GF-D8 (cell line): ENCODE measurements at regions not wholly inside any gene's neighbourhood (a gene's known extent, or its start where the extent isn't known, plus 50 kb on each side); places are given as distances from the start of the nearest gene placed in this dataset.
"Not testable (repeated sequence)": the region's sequence is repeated elsewhere in the genome, so short reads cannot be mapped to it uniquely, and the experiment has no call there.

Experiments used
- DNase-seq: peaks from one replicate; lab custom pipeline; 2025; lab: John Stamatoyannopoulos, UW

- DNase-seq, result no peak
Observed at GRCh38 chr2:230593765-230594164, 118.9 kb upstream of the CAB39 start.

GRCh38 chr2:230594286-230594840 is 118.3 kb upstream of the CAB39 start:
- no peak for DNase-seq

DNA sequence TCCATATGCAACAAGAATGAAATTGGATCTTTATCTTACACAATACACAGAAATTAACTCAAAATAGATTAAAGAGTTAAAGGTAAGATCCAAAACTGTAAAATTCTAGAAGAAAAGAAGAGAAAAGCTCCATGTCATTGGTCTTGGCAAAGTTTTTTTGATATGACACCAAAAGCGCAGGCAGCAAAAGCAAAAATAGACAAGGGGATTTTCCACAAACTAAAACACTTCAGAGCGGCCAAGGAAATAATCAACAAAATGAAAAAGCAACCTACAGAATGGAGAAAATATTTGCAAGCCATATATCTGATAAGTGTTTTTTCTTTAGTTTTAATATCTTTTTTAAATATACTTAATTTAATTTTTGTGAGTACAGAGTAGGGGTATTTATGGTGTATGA is 112.8 kb upstream of the CAB39 start:
- DNase-seq, result no peak

- no peak for DNase-seq
Observed at GRCh38 chr2:230600285-230600684, 112.4 kb upstream of the CAB39 start.

DNA sequence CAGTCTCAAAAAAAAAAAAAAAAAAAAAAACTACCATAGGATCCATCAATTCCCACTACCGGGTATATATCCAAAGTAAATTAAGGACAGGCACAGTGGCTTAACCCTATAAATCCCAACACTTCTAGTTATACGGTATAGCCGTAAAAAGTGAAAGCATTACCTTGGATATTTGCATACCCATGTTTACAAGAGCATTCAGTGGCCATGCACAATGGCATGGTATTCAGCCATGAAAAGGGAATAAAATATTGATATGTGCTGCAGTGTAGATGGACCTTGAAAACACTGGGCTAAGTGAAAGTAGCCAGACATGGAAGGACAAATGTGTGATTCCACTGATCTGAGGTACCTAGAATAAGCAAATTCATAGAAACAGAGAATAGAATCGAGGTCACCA is 111.8 kb upstream of the CAB39 start:
- no peak for DNase-seq

- no peak for DNase-seq
Observed at GRCh38 chr2:230601510-230601909, 111.1 kb upstream of the CAB39 start.

DNA sequence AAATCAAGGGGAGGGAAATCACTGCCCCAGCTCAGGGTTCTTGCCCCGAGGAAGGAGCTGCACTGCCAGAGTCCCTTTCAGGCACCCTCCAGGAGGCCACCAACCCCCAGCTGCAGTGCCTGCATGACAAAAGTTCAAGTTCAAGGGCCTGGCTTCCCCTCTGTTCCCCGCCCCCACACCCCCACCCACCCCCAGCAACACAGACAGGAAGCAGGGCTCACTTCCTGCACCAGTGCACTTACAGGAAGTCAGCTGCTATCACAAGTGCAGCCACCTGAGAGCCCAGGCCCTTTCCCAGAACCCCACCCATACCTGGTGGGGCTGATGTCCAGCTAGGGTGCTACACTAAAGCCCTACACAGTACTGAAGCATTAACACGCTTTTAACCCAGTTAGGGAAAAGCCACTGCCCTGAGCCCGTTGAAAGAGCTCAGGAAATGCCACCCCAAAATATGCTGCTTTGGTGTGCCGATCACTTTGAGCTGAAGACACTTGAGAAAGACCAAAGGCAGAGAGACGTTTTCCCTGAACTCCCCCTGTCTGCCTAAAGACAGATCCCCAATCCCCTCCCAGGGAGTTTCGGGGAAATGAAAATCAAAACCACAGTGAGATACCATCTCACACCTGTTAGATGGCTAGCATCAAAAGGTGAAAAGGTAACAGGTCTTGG is 109.9 kb upstream of the CAB39 start:
- DNase-seq, result no peak

GRCh38 chr2:230603317-230603716 is 109.3 kb upstream of the CAB39 start:
- not testable (repeated sequence) for DNase-seq

DNA sequence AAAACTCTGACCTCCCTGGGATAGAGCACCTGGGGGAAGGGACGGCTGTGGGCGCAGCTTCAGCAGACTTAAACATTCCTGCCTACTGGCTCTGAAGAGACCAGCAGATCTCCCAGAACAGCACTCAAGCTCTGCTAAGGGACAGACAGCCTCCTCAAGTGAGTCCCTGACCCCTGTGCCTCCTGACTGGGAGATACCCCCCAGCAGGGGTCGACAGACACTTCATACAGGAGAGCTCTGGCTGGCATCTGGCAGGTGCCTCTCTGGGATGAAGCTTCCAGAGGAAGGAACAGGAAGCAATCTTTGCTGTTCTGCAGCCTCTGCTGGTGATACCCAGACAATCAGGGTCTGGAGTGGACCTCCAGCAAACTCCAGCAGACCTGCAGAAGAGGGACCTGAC is 108.5 kb upstream of the CAB39 start:
- not testable (repeated sequence) for DNase-seq

- no peak for DNase-seq
Observed at GRCh38 chr2:230614040-230614439, 98.6 kb upstream of the CAB39 start.

GRCh38 chr2:230614913-230615332 is 97.7 kb upstream of the CAB39 start:
- DNase-seq, result no peak

- not testable (repeated sequence) for DNase-seq
Observed at GRCh38 chr2:230617256-230617706, 95.4 kb upstream of the CAB39 start.

GRCh38 chr2:230619491-230619890 is 93.2 kb upstream of the CAB39 start:
- no peak for DNase-seq

GRCh38 chr2:230625220-230625619 is 87.4 kb upstream of the CAB39 start:
- not testable (repeated sequence) for DNase-seq

GRCh38 chr2:230627091-230627490 is 85.6 kb upstream of the CAB39 start:
- not testable (repeated sequence) for DNase-seq

- DNase-seq, result no peak
Observed at GRCh38 chr2:230627806-230628724, 84.6 kb upstream of the CAB39 start.

GRCh38 chr2:230631470-230631869 is 81.2 kb upstream of the CAB39 start:
- no peak for DNase-seq

- no peak for DNase-seq
Observed at GRCh38 chr2:230634146-230634545, 78.5 kb upstream of the CAB39 start.

DNA sequence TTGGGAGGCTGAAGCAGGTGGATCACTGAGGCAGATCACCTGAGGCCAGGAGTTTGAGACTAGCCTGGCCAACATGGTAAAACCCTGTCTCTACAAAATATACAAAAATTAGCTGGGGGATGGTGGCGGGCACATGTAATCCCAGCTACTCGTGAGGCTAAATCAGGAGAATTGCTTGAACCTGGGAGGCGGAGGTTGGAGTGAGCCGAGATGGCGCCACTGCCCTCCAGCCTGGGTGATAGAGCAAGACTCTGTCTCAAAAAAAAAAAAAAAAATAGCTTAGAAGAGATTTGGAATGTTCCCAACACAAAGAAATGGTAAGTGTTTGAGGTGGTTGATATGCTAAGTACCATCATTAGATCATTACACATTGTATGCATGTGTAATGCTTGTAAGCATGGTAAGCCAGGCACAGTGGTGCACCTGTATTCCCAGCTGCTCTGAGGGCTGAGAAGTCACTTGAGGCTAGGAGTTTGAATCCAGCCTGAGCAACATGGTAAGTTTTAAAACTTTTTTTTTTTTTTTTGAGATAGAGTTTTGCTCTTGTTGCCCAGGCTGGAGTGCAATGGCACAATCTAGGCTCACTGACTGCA is 77.8 kb upstream of the CAB39 start:
- DNase-seq, result not testable (repeated sequence)

- no peak for DNase-seq
Observed at GRCh38 chr2:230636684-230637271, 75.9 kb upstream of the CAB39 start.

DNA sequence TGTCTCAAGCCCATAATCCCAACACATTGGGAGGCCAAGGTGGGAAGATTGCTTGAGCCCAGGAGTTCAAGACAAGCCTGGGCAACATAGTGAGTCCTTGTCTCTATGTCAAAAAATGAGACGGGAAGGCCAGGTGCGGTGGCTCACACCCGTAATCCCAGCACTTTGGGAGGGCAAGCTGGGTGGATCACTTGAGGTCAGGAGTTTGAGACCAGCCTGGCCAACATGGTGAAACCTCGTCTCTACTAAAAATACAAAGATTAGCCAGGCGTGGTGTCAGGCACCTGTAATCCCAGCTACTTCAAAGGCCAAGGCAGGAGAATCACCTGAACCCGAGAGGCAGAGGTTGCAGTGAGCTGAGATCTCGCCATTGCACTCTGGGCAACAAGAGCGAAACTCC is 75.2 kb upstream of the CAB39 start:
- not testable (repeated sequence) for DNase-seq

DNA sequence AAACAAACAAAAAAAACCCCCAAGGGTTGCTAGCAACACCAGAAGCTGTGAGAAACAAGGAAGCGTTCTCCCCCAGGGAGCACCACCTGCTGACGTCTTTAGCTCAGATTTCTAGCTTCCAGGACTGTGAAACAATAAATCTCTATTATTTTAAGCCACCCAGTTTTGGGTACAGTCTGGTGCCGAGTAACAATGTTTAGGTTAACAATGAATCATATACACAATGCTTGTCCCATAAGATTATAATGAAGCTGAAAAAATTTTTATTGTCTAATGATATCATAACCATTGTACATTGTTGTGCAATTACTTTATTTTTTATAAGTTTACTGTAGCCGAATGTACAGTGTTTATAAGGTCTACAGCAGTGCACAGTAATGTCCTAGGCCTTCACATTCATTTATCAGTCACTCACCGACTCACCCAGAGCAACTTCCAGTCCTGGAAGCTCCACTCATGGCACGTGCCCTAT is 72.1 kb upstream of the CAB39 start:
- no peak for DNase-seq
